H1 (cell line): ENCODE measurements at regions not wholly inside any gene's neighbourhood (a gene's known extent, or its start where the extent isn't known, plus 50 kb on each side); places are given as distances from the start of the nearest gene placed in this dataset.

Source experiments
- CHD2 ChIP-seq: IDR thresholded peaks from 2 replicates; pipeline ENCODE4 v1.6.1; 2012; ENCODE audit warnings: low read length, improper control_type of control experiment
- MAX ChIP-seq: IDR thresholded peaks from 2 replicates; pipeline ENCODE4 v1.6.1; 2012; ENCODE audit warnings: inconsistent platforms
- POU5F1 ChIP-seq: IDR thresholded peaks from 2 replicates; pipeline ENCODE4 v1.6.1; 2011; ENCODE audit warnings: low read depth, mild to moderate bottlenecking, low read length, moderate library complexity
- SP4 ChIP-seq: IDR thresholded peaks from 2 replicates; pipeline ENCODE4 v1.6.1; 2012; ENCODE audit warnings: low read length, inconsistent platforms
- TAF1 ChIP-seq: IDR thresholded peaks from 2 replicates; pipeline ENCODE4 v1.6.1; 2011; ENCODE audit warnings: mild to moderate bottlenecking, low read depth, low read length

DNA sequence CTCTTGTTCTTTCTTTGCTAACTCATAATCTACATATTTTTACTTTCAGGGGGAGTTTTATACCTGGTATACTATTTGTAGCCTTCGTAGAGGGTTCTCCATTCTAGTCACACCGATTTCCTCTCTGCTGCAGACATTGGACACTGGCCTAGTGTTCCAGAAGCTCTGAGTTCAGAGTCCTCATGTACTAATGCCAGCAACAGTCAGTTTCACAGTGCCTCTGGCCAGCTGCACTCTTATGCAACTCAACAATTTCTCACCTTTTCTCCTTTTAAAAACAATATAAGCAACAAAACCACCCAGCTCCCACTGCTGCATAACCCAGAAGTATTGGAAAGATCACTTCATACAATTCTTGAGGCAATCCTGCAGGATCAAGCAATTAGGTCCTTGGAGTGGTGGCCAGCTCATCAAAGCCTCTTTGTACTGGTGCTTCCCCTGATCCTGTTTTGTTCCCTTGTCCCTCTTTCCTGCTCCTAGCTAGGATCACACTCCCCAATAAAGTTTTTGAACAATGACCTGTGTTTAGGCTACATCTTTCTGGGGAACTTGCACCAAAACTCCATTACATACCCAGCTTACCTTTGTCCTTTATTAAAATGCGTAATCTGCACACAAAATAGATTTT is 98.1 kb upstream of the TUT7 start (continued):
- TF ChIP-seq TAF1, result no peak
- TF ChIP-seq POU5F1, result no peak
- TF ChIP-seq MAX, result no peak
- TF ChIP-seq SP4, result no peak
- no peak for TF ChIP-seq CHD2
